ENCODE measurements at regions not wholly inside any gene's neighbourhood (a gene's known extent, or its start where the extent isn't known, plus 50 kb on each side); places are given as distances from the start of the nearest gene placed in this dataset.

- Histone ChIP-seq H3K4me3 (no peak overlapping the region), H3K4me1 (peaks cover 0 to 13% (median 0%) of the 10 kb centered on the region in 4 donors), H3K27ac (no peak overlapping the region), H3K27me3 (no peaks in the 10 kb centered on the region), H3K9me3 (no peaks in the 10 kb centered on the region), H3K36me3 (no peaks in the 10 kb centered on the region)
- 53% methylated on average over 6 of the region's 8 CpGs for WGBS (ENCODE audit: insufficient coverage, low coverage, low lambda C conversion rate, missing lambda C conversion rate)
- DNase-seq (no peak), ATAC-seq (no peak)
- TF ChIP-seq CTCF (IDR thresholded peaks at IDR 0.05), result no peak
- no peak for TF ChIP-seq POLR2A (IDR thresholded peaks at IDR 0.05)
- intact Hi-C loops (cut with DNase I), result loop anchor here in 1 of 2 donors (10.0 kb wide), 1 partner anchor 187 kb away; the partner anchor contains the start of gene SCN3A
These were observed 62.8 kb upstream of the SLC38A11 start for GRCh38 chr2:165017966-165018596.

- TF ChIP-seq CTCF (IDR thresholded peaks at IDR 0.05), result peak; percentile 61 to 71 (median 68)
- TF ChIP-seq POLR2A (IDR thresholded peaks at IDR 0.05), result no peak
- H3K27me3 ChIP-seq, result no peaks in the 10 kb centered on the region
- H3K4me1 ChIP-seq, result peaks cover 0 to 13% (median 0%) of the 10 kb centered on the region in 4 donors
- intact Hi-C loops (cut with DNase I), result loop anchor here in 1 of 2 donors (10.0 kb wide), 1 partner anchor 188 kb away; the partner anchor contains the start of gene SCN3A
- H3K9me3 ChIP-seq, result no peaks in the 10 kb centered on the region
- no peak overlapping the region for H3K27ac ChIP-seq
- no peaks in the 10 kb centered on the region for H3K36me3 ChIP-seq
- WGBS (ENCODE audit: insufficient coverage, low coverage, low lambda C conversion rate, missing lambda C conversion rate), result 11% methylated on average over 15 of the region's 15 CpGs
- ATAC-seq, result peak; percentile 80 to 86 (median 84)
- H3K4me3 ChIP-seq, result no peak overlapping the region
- DNase-seq, result peak in 1 of 3 donors; percentile 52
These were observed 61.6 kb upstream of the SLC38A11 start for GRCh38 chr2:165016772-165017411.

GRCh38 chr2:165015052-165015642 lies 59.8 kb upstream of the SLC38A11 start:
- Histone ChIP-seq H3K9me3 (no peaks in the 10 kb centered on the region), H3K27me3 (no peaks in the 10 kb centered on the region), H3K4me3 (no peak overlapping the region), H3K4me1 (peaks cover 0 to 13% (median 0%) of the 10 kb centered on the region in 4 donors), H3K27ac (no peak overlapping the region), H3K36me3 (no peaks in the 10 kb centered on the region)
- DNase-seq (peak; percentile 67 to 76 (median 71)), ATAC-seq (peak; percentile 86 to 90 (median 88))
- intact Hi-C loops (cut with DNase I), result loop anchor here in 1 of 2 donors (10.0 kb wide), 1 partner anchor 190 kb away; the partner anchor contains the start of gene SCN3A
- TF ChIP-seq CTCF (IDR thresholded peaks at IDR 0.05), result peak; percentile 68 to 95 (median 85)
- no peak for TF ChIP-seq POLR2A (IDR thresholded peaks at IDR 0.05)
- 28% methylated on average over 4 of the region's 4 CpGs for WGBS (ENCODE audit: insufficient coverage, low coverage, low lambda C conversion rate, missing lambda C conversion rate)

- peak; percentile 80 to 87 (median 84) for ATAC-seq
- TF ChIP-seq CTCF (IDR thresholded peaks at IDR 0.05) (no peak), POLR2A (IDR thresholded peaks at IDR 0.05) (no peak)
- Histone ChIP-seq H3K27ac (no peak overlapping the region), H3K4me1 (peaks cover 0 to 13% (median 0%) of the 10 kb centered on the region in 4 donors), H3K9me3 (no peaks in the 10 kb centered on the region), H3K4me3 (no peak overlapping the region), H3K36me3 (no peaks in the 10 kb centered on the region), H3K27me3 (no peaks in the 10 kb centered on the region)
- DNase-seq, result no peak
- intact Hi-C loops (cut with DNase I), result loop anchor here in 1 of 2 donors (10.0 kb wide), 1 partner anchor 191 kb away; the partner anchor contains the start of gene SCN3A
- 53% methylated on average over 1 of the region's 1 CpG for WGBS (ENCODE audit: insufficient coverage, low coverage, low lambda C conversion rate, missing lambda C conversion rate)
These were observed 58.8 kb upstream of the SLC38A11 start for GRCh38 chr2:165013944-165014619.

Data from right lobe of liver (tissue), 6 donors.